ENCODE measurements at regions not wholly inside any gene's neighbourhood (a gene's known extent, or its start where the extent isn't known, plus 50 kb on each side); places are given as distances from the start of the nearest gene placed in this dataset.

- no peaks in the 10 kb centered on the region for H3K4me1 ChIP-seq (replicated peaks in 1 of 2)
- no peaks in the 10 kb centered on the region for H3K36me3 ChIP-seq (replicated peaks in 1 of 2)
- DNase-seq: no peak
- TF ChIP-seq POLR2A (IDR thresholded peaks at IDR 0.05): no peak
- TF ChIP-seq, protein P1, sequence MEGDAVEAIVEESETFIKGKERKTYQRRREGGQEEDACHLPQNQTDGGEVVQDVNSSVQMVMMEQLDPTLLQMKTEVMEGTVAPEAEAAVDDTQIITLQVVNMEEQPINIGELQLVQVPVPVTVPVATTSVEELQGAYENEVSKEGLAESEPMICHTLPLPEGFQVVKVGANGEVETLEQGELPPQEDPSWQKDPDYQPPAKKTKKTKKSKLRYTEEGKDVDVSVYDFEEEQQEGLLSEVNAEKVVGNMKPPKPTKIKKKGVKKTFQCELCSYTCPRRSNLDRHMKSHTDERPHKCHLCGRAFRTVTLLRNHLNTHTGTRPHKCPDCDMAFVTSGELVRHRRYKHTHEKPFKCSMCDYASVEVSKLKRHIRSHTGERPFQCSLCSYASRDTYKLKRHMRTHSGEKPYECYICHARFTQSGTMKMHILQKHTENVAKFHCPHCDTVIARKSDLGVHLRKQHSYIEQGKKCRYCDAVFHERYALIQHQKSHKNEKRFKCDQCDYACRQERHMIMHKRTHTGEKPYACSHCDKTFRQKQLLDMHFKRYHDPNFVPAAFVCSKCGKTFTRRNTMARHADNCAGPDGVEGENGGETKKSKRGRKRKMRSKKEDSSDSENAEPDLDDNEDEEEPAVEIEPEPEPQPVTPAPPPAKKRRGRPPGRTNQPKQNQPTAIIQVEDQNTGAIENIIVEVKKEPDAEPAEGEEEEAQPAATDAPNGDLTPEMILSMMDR (IDR thresholded peaks at IDR 0.05): no peak
- H3K27ac ChIP-seq: no peak overlapping the region
- H3K27me3 ChIP-seq: no peaks in the 10 kb centered on the region
- H3K9me3 ChIP-seq (replicated peaks in 1 of 3): no peaks in the 10 kb centered on the region
- intact Hi-C loops (cut with DNase I): no loop called here
- no peak overlapping the region for H3K4me3 ChIP-seq
- WGBS, 4 donors: 41 to 72% (median 48%) methylated on average over 2 of the region's 2 CpGs
Measured at GRCh38 chr6:9056556-9056955, 621.2 kb upstream of the SLC35B3 start.

GRCh38 chr6:9044426-9044825, 609.1 kb upstream of the SLC35B3 start:
- Histone ChIP-seq H3K36me3 (replicated peaks in 1 of 2) (no peaks in the 10 kb centered on the region), H3K9me3 (replicated peaks in 1 of 3) (no peaks in the 10 kb centered on the region), H3K27me3 (no peaks in the 10 kb centered on the region), H3K4me1 (replicated peaks in 1 of 2) (no peaks in the 10 kb centered on the region), H3K4me3 (no peak overlapping the region), H3K27ac (no peak overlapping the region)
- WGBS, 4 donors: 87 to 93% (median 89%) methylated on average over 3 of the region's 3 CpGs
- no peak for DNase-seq
- TF ChIP-seq POLR2A (IDR thresholded peaks at IDR 0.05): no peak
- intact Hi-C loops (cut with DNase I): no loop called here

- intact Hi-C loops (cut with DNase I): no loop called here
- 96 to 98% (median 97%) methylated on average over 8 to 36 of the region's 36 CpGs for WGBS, 4 donors
- Histone ChIP-seq H3K27ac (no peak overlapping the region), H3K9me3 (replicated peaks in 1 of 3) (no peaks in the 10 kb centered on the region), H3K4me1 (replicated peaks in 1 of 2) (no peaks in the 10 kb centered on the region), H3K27me3 (no peaks in the 10 kb centered on the region), H3K36me3 (replicated peaks in 1 of 2) (no peaks in the 10 kb centered on the region), H3K4me3 (no peak overlapping the region)
- TF ChIP-seq, protein P1 (IDR thresholded peaks at IDR 0.05): no peak
- no peak for TF ChIP-seq POLR2A (IDR thresholded peaks at IDR 0.05)
- no peak for DNase-seq
Measured at GRCh38 chr6:9040718-9041117, 605.4 kb upstream of the SLC35B3 start.

GRCh38 chr6:9039258-9039657, 603.9 kb upstream of the SLC35B3 start:
- no peaks in the 10 kb centered on the region for H3K9me3 ChIP-seq (replicated peaks in 1 of 3)
- intact Hi-C loops (cut with DNase I): no loop called here
- DNase-seq: peak in 3 of 7 donors; percentile 14 to 22 (median 18)
- no peaks in the 10 kb centered on the region for H3K4me1 ChIP-seq (replicated peaks in 1 of 2)
- no peak overlapping the region for H3K4me3 ChIP-seq
- no peaks in the 10 kb centered on the region for H3K36me3 ChIP-seq (replicated peaks in 1 of 2)
- no peaks in the 10 kb centered on the region for H3K27me3 ChIP-seq
- H3K27ac ChIP-seq: no peak overlapping the region
- WGBS, 4 donors: 76 to 89% (median 87%) methylated on average over 6 of the region's 6 CpGs
- TF ChIP-seq POLR2A (IDR thresholded peaks at IDR 0.05): no peak
- TF ChIP-seq, protein P1 (IDR thresholded peaks at IDR 0.05): peak in 2 of 6 experiments; percentile 17 to 25

DNA sequence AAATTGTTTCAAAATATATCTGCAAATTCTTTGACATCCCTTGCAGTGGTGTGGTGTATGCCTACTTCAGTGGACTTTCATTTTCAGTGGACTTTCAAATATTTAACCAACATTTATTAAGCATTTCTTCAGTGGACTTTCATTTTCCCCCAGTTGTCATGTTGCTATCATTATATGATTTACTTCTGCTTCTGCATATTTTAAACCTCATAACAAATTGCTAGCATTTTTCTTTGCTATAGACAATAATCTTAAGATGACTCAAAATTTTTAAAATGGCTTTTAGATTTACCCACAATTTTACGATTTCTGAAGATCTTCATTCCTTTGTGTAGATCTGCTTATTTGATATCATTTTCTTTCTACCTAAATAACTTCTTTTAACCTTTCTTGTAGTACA, 592.7 kb upstream of the SLC35B3 start:
- Histone ChIP-seq H3K27ac (no peak overlapping the region), H3K4me3 (no peak overlapping the region), H3K4me1 (replicated peaks in 1 of 2) (no peaks in the 10 kb centered on the region), H3K9me3 (replicated peaks in 1 of 3) (no peaks in the 10 kb centered on the region), H3K27me3 (no peaks in the 10 kb centered on the region), H3K36me3 (replicated peaks in 1 of 2) (no peaks in the 10 kb centered on the region)
- DNase-seq: no peak
- 80 to 92% (median 88%) methylated on average over 1 of the region's 1 CpG for WGBS, 4 donors
- intact Hi-C loops (cut with DNase I): no loop called here
- TF ChIP-seq POLR2A (IDR thresholded peaks at IDR 0.05): no peak
- TF ChIP-seq, protein P1 (IDR thresholded peaks at IDR 0.05): no peak
